ENCODE measurements at regions not wholly inside any gene's neighbourhood (a gene's known extent, or its start where the extent isn't known, plus 50 kb on each side); places are given as distances from the start of the nearest gene placed in this dataset.

DNA sequence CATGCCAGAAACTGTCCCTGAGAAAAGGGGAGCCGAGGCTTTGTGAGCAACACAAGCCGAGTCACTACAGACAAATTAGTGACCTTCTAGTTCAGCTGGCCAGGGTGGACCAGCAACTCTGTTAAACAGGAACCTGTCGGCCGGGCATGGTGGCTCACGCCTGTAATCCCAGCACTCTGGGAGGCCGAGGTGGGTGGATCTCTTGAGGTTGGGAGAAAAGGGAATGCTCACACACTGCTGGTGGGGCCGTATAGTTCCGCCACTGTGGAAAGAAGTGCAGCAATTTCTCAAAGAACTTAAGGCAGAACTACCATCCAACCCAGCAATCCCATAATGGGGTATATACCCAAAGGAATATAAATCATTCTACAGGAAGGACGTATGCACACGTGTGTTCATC lies 67.8 kb downstream of the C16orf95 start:
- TF ChIP-seq POLR2AphosphoS5 (IDR thresholded peaks at IDR 0.05; ENCODE audit: low read depth, low read length) (no peak), POLR2A (IDR thresholded peaks at IDR 0.05; ENCODE audit: low read depth, low read length) (no peak)

All from GM12892 (cell line).